GM18867 (cell line): ENCODE measurements at regions not wholly inside any gene's neighbourhood (a gene's known extent, or its start where the extent isn't known, plus 50 kb on each side); places are given as distances from the start of the nearest gene placed in this dataset.

Experiments
- ATAC-seq: cut with Tn5 transposase; IDR thresholded peaks from one replicate; pipeline ENCODE4 v1.9.1; 2021; ENCODE audit warnings: mild to moderate bottlenecking, moderate library complexity; ENCODE audit not compliant: unreplicated experiment

- no peak for ATAC-seq
These were observed 319.2 kb downstream of the SOX9 start for GRCh38 chr17:72439893-72440502.

GRCh38 chr17:72440961-72441360 is 320.1 kb downstream of the SOX9 start:
- ATAC-seq: no peak

GRCh38 chr17:72441909-72442308 is 321.1 kb downstream of the SOX9 start:
- no peak for ATAC-seq

GRCh38 chr17:72444517-72445054 is 323.8 kb downstream of the SOX9 start:
- ATAC-seq: no peak

- ATAC-seq: no peak
These were observed 324.5 kb downstream of the SOX9 start for GRCh38 chr17:72445055-72445991.

- no peak for ATAC-seq
These were observed 325.3 kb downstream of the SOX9 start for GRCh38 chr17:72446118-72446517.

- ATAC-seq: no peak
These were observed 325.9 kb downstream of the SOX9 start for GRCh38 chr17:72446525-72447250.

GRCh38 chr17:72447251-72447640 is 326.4 kb downstream of the SOX9 start:
- no peak for ATAC-seq

- no peak for ATAC-seq
These were observed 327.2 kb downstream of the SOX9 start for GRCh38 chr17:72448019-72448418.

- ATAC-seq: no peak
These were observed 331.7 kb downstream of the SOX9 start for GRCh38 chr17:72452286-72453173.

- ATAC-seq: no peak
These were observed 333.5 kb downstream of the SOX9 start for GRCh38 chr17:72454342-72454741.

- ATAC-seq: no peak
These were observed 334.7 kb downstream of the SOX9 start for GRCh38 chr17:72455562-72455961.

GRCh38 chr17:72456075-72456474 is 335.3 kb downstream of the SOX9 start:
- no peak for ATAC-seq

GRCh38 chr17:72457712-72458111 is 336.9 kb downstream of the SOX9 start:
- ATAC-seq: no peak

GRCh38 chr17:72458301-72458700 is 337.5 kb downstream of the SOX9 start:
- no peak for ATAC-seq

GRCh38 chr17:72460711-72461110 is 339.9 kb downstream of the SOX9 start:
- no peak for ATAC-seq

GRCh38 chr17:72461757-72462156 is 340.9 kb downstream of the SOX9 start:
- no peak for ATAC-seq

GRCh38 chr17:72462407-72462806 is 341.6 kb downstream of the SOX9 start:
- no peak for ATAC-seq

GRCh38 chr17:72462814-72463213 is 342.0 kb downstream of the SOX9 start:
- no peak for ATAC-seq
